ENCODE measurements at regions not wholly inside any gene's neighbourhood (a gene's known extent, or its start where the extent isn't known, plus 50 kb on each side); places are given as distances from the start of the nearest gene placed in this dataset.

DNA sequence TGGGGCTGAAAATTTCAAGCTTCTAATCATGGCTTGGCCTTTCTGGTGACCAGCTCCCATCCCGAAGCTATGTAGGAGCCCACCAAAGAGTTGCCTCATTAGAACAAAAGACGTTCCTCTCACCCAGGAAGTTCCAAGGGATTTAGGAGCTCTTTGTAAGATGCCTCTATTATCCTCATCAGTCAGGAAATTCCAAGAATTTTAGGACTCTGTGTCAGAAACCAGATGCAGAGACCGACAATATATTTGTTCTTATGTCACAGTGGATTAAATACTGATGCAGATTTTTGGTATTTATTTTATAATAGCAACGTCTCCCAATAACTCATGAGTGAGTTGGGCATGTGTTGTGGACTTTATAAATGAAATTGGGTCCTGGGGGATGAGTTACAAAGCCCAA is 91.8 kb upstream of the SKOR2 start:
- DNase-seq (ENCODE audit: low spot score in 2 of 2) (no peak), ATAC-seq (no peak)
- no peaks in the 10 kb centered on the region for H3K36me3 Mint-ChIP-seq
- peaks cover 0 to 3% of the 10 kb centered on the region in 2 donors for H3K9me3 Mint-ChIP-seq
- H3K27ac Mint-ChIP-seq, result no peak overlapping the region

DNA sequence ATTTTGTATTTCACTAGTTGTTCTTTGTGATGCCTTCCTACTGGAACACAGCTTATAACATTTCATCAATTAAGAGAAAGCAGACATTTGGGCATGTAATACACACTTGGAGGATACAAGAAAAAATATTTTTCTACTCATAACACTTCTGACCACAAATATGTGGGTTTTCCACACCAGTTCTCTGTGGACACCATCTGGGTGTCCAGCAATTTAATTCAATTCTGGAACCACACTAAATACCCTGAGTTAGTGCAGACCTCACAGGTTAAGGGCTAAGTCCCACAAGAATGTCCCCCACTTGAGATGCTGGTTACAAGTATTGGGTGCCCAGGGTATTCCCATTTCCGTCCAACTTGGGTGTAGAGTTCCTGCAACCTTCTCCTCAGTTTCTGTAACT is 91.1 kb upstream of the SKOR2 start:
- peaks cover 0 to 3% of the 10 kb centered on the region in 2 donors for H3K9me3 Mint-ChIP-seq
- no peaks in the 10 kb centered on the region for H3K36me3 Mint-ChIP-seq
- H3K27ac Mint-ChIP-seq, result no peak overlapping the region
- DNase-seq (ENCODE audit: low spot score in 2 of 2), result no peak
- ATAC-seq, result no peak

GRCh38 chr18:47341678-47342077 is 90.2 kb upstream of the SKOR2 start:
- ATAC-seq (no peak), DNase-seq (ENCODE audit: low spot score in 2 of 2) (no peak)
- Mint-ChIP-seq H3K9me3 (peaks cover 0 to 3% of the 10 kb centered on the region in 2 donors), H3K27ac (no peak overlapping the region), H3K36me3 (no peaks in the 10 kb centered on the region)

DNA sequence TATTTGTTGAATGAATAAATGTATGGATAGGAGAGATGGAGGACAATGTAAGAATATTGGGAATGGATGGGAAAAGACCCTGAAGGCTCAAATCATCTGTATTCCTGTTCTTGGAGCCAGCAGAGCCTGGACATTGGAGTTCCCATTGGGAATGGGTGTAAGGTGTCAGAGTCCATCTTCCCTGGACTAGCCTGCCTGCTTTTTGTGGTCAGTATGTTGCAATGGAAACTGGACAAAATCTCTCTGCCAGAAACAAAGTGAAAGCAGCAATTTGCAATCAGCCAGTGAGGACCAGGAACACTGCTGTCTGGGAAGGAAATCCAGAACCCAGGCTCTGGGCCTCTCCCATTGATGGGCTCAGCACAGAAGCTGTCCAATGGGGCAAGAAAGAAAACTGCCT is 83.5 kb upstream of the SKOR2 start:
- no peak for ATAC-seq
- DNase-seq (ENCODE audit: low spot score in 2 of 2), result no peak

DNA sequence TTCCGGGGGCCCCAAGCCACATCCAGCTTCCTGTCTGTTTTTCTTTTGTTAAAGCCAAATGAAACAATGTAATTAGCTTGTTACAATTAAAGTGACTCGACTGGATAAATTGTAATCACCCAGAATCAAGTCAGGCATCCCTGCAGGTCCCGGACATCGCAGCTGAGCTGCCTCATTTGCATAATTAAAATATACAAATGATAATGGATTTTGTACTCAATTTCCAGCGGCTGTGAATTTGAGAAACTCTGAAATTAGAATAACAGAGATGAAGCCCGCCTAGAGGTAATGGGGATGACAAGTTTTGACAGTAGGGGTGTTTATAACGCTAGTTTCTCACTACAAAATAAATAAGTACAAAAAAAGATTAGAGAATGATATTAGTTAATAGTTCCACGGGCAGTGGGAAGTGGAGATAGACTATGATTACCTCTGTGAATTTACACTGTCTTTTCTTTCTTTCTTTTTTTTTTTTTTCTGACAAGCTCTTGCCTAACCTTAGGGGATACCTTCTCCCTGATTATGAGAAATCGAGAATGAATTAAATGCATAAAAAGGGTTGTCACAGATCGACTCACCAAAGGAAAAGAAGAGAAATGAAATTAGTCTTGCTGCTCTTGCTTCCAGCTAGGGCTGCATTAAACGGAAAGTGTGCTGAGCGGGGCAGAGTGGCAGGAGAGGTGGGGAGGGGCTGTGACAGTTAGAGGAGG is 82.6 kb upstream of the SKOR2 start:
- ATAC-seq (no peak), DNase-seq (ENCODE audit: low spot score in 2 of 2) (no peak)
- H3K27ac Mint-ChIP-seq, result no peak overlapping the region
- no peaks in the 10 kb centered on the region for H3K9me3 Mint-ChIP-seq
- H3K36me3 Mint-ChIP-seq, result no peaks in the 10 kb centered on the region

More for the DNA sequence above, 83.5 kb upstream of the SKOR2 start:
- Mint-ChIP-seq H3K27ac (no peak overlapping the region), H3K36me3 (no peaks in the 10 kb centered on the region), H3K9me3 (no peaks in the 10 kb centered on the region)

GRCh38 chr18:47331641-47332040 is 80.2 kb upstream of the SKOR2 start:
- ATAC-seq, result no peak
- Mint-ChIP-seq H3K36me3 (no peaks in the 10 kb centered on the region), H3K9me3 (no peaks in the 10 kb centered on the region), H3K27ac (no peak overlapping the region)
- no peak for DNase-seq (ENCODE audit: low spot score in 2 of 2)

- ATAC-seq (no peak), DNase-seq (ENCODE audit: low spot score in 2 of 2) (no peak)
- H3K36me3 Mint-ChIP-seq, result no peaks in the 10 kb centered on the region
- H3K9me3 Mint-ChIP-seq, result no peaks in the 10 kb centered on the region
- H3K27ac Mint-ChIP-seq, result no peak overlapping the region
Observed at GRCh38 chr18:47331026-47331425, 79.6 kb upstream of the SKOR2 start.

GRCh38 chr18:47323158-47323557 is 71.7 kb upstream of the SKOR2 start:
- ATAC-seq (peak; percentile 53 to 88), DNase-seq (ENCODE audit: low spot score in 2 of 2) (no peak)
- Mint-ChIP-seq H3K9me3 (no peaks in the 10 kb centered on the region), H3K36me3 (no peaks in the 10 kb centered on the region), H3K27ac (no peak overlapping the region)

GRCh38 chr18:47321815-47322214 is 70.4 kb upstream of the SKOR2 start:
- H3K36me3 Mint-ChIP-seq, result no peaks in the 10 kb centered on the region
- DNase-seq (ENCODE audit: low spot score in 2 of 2) (no peak), ATAC-seq (peak in 1 of 2 donors; percentile 34)
- H3K27ac Mint-ChIP-seq, result no peak overlapping the region
- H3K9me3 Mint-ChIP-seq, result no peaks in the 10 kb centered on the region

DNA sequence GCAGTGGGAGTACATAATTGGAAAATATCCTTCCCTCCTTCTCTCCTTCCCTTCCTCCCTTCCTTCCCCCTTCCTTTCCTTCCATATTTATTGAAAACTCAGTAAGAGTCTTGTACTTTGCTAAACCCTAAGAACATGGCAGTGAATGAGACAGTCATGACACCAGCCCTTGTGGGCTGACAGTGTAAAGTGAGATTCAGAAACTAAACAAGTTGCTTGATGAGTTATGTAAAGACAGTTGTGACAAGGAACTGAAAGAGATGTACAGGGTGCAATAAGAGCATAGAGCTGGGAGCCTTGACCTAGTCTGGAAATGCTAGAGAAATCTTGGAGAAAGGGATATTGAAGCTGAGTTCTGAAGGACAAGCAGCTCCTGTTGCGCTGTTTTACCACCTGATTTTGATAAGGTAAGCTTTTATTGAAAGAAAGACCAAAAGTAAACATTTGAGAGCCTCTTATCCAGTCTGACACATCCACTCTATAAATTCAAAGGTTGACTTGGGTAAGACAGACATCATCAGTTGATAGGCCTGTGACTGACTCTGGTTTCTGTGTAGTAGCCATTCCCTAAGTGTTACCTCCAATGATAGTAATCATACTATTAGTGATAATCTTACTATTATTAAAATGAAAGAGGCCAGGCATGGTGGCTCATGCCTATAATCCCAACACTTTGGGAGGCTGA is 66.5 kb upstream of the SKOR2 start:
- Mint-ChIP-seq H3K36me3 (no peaks in the 10 kb centered on the region), H3K9me3 (no peaks in the 10 kb centered on the region), H3K27ac (no peak overlapping the region)
- DNase-seq (ENCODE audit: low spot score in 2 of 2), result no peak
- no peak for ATAC-seq

- ATAC-seq (no peak), DNase-seq (ENCODE audit: low spot score in 2 of 2) (no peak)
- Mint-ChIP-seq H3K27ac (no peak overlapping the region), H3K9me3 (peaks cover 0 to 3% of the 10 kb centered on the region in 2 donors), H3K36me3 (no peaks in the 10 kb centered on the region)
Observed at GRCh38 chr18:47316924-47317323, 65.5 kb upstream of the SKOR2 start.

DNA sequence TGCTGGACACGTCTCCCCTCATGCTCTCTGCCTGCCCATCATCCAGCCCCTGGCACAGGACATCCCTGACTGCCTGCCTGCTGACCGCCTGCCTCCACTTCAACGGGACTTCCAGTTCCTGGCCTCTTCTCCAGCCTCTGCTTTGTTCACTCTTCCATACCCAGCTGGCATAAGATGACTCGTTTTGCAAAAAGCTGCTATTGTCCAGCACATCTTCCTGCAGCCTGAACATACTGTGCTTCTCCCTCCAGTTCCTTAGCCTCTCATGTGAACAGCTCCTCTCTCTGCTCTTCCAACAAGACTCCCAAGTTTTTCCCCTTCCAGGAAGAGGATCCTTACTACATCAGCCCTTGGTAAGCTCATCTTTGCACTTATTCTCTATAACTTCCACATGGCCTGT is 62.4 kb upstream of the SKOR2 start:
- Mint-ChIP-seq H3K9me3 (peaks cover 0 to 3% of the 10 kb centered on the region in 2 donors), H3K27ac (no peak overlapping the region), H3K36me3 (no peaks in the 10 kb centered on the region)
- ATAC-seq (no peak), DNase-seq (ENCODE audit: low spot score in 2 of 2) (no peak)

DNA sequence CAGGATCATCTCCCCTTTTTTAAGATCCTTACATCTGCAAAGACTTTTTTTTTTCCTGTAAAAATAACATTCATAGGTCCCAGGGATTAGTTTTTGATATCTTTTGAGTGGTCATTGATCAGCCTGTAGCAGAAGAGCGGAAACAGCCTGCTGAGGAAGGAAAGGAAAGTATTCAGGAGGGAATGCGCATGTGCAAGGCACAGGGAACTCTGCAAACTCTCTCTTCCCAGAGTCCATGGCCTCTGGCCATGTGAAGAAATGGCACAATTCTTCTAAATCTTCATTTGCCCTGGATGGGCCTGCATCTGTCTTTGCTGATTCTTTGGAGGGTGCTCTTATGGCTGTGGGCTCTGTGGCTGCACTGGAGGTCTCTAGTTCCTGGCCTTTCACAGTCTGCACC is 60.1 kb upstream of the SKOR2 start:
- no peak for DNase-seq (ENCODE audit: low spot score in 2 of 2)
- no peak for ATAC-seq
- no peaks in the 10 kb centered on the region for H3K36me3 Mint-ChIP-seq
- H3K27ac Mint-ChIP-seq, result no peak overlapping the region
- H3K9me3 Mint-ChIP-seq, result peaks cover 0 to 3% of the 10 kb centered on the region in 2 donors

Data from activated naive CD4-positive, alpha-beta T cell treated with anti-CD3 and anti-CD28 coated beads, Interleukin-2, amount 50 U/mL, for 72 hours (primary cell).